ENCODE measurements at regions not wholly inside any gene's neighbourhood (a gene's known extent, or its start where the extent isn't known, plus 50 kb on each side); places are given as distances from the start of the nearest gene placed in this dataset.

DNA sequence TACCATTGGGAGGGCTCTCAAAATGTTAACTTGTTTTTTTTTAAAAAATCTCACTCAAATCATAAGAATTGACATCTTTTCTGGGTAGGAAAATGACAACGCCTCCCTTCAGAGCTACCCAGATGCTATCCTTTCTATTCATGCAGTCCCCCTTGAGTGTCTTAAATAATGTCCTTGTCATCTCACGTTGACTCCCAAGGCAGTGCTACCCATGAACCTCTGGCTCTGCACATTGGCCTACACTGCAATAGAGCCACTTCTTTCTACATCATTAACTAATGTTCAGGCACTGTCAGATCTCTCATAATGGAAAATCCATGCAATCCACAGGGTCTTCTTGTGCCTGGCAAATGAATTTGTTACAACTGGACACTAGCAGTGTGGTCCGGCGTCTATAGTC is 569.8 kb upstream of the ZFHX3 start:
- no peaks in the 10 kb centered on the region for H3K27me3 ChIP-seq (ENCODE audit: control insufficient read depth in 1 of 2, insufficient read depth in 2 of 2, low read length in 2 of 2)
- H3K4me3 ChIP-seq (ENCODE audit: low read depth in 1 of 2, low read length in 2 of 2): no peak overlapping the region
- no peaks in the 10 kb centered on the region for H3K4me1 ChIP-seq (ENCODE audit: insufficient read depth, low read length)
- no peak overlapping the region for H3K27ac ChIP-seq (ENCODE audit: low read depth, low read length)
- no peaks in the 10 kb centered on the region for H3K36me3 ChIP-seq (ENCODE audit: insufficient read depth, low read length)
- H3K9ac ChIP-seq (ENCODE audit: low read length): no peak overlapping the region
- no peaks in the 10 kb centered on the region for H3K9me3 ChIP-seq (ENCODE audit: low read length)

DNA sequence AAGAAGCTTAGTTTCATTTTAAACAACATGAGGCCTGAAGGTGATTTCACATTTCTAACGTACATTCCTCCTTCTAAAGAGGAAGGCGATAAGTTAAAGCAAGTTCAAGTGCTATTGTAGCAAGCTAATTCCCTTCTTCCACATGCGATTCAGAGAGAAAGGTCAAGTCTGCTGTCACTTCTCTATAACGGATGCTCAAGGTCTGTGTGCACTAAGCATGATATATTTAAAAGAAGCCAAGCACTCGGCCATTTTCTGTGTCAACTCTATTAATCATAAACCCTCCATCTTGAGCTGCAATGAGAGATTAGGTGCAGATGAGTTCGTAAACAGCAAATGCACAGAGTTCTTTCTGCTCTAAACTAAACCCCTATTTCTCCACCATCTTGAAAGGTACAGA is 568.8 kb upstream of the ZFHX3 start:
- no peaks in the 10 kb centered on the region for H3K27me3 ChIP-seq (ENCODE audit: control insufficient read depth in 1 of 2, insufficient read depth in 2 of 2, low read length in 2 of 2)
- H3K9me3 ChIP-seq (ENCODE audit: low read length): no peaks in the 10 kb centered on the region
- no peak overlapping the region for H3K27ac ChIP-seq (ENCODE audit: low read depth, low read length)
- H3K9ac ChIP-seq (ENCODE audit: low read length): no peak overlapping the region
- no peaks in the 10 kb centered on the region for H3K36me3 ChIP-seq (ENCODE audit: insufficient read depth, low read length)
- H3K4me1 ChIP-seq (ENCODE audit: insufficient read depth, low read length): no peaks in the 10 kb centered on the region
- no peak overlapping the region for H3K4me3 ChIP-seq (ENCODE audit: low read depth in 1 of 2, low read length in 2 of 2)

DNA sequence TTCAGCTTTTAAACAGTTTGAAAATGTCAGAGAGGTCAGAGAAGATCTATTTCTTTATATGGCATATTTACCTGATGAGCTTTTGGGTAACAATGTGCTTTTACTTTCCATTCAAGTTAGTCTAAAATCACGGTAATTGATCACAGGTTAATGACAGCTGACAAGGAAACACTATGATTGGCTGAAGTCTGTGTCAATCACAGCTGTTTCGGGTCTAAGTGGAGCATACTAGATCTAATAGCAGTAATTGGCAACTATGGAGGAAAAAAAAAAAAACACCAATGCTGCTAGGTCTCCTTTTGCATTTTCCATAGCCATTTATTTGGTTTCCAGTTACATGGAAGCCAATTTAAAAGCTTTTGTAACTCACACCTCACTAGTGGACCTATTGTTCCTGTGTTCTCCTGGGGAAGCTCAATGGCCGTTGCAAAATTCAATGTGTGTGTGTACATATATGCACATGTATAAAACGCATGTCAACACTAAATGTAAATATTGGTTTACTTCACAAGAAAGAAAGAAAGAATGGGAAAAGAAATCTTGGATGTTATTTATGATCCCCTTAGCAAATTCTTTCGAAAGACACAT is 568.3 kb upstream of the ZFHX3 start:
- Histone ChIP-seq H3K9me3 (ENCODE audit: low read length) (no peaks in the 10 kb centered on the region), H3K9ac (ENCODE audit: low read length) (no peak overlapping the region), H3K27ac (ENCODE audit: low read depth, low read length) (no peak overlapping the region), H3K36me3 (ENCODE audit: insufficient read depth, low read length) (no peaks in the 10 kb centered on the region), H3K4me1 (ENCODE audit: insufficient read depth, low read length) (no peaks in the 10 kb centered on the region), H3K27me3 (ENCODE audit: control insufficient read depth in 1 of 2, insufficient read depth in 2 of 2, low read length in 2 of 2) (no peaks in the 10 kb centered on the region), H3K4me3 (ENCODE audit: low read depth in 1 of 2, low read length in 2 of 2) (no peak overlapping the region)

DNA sequence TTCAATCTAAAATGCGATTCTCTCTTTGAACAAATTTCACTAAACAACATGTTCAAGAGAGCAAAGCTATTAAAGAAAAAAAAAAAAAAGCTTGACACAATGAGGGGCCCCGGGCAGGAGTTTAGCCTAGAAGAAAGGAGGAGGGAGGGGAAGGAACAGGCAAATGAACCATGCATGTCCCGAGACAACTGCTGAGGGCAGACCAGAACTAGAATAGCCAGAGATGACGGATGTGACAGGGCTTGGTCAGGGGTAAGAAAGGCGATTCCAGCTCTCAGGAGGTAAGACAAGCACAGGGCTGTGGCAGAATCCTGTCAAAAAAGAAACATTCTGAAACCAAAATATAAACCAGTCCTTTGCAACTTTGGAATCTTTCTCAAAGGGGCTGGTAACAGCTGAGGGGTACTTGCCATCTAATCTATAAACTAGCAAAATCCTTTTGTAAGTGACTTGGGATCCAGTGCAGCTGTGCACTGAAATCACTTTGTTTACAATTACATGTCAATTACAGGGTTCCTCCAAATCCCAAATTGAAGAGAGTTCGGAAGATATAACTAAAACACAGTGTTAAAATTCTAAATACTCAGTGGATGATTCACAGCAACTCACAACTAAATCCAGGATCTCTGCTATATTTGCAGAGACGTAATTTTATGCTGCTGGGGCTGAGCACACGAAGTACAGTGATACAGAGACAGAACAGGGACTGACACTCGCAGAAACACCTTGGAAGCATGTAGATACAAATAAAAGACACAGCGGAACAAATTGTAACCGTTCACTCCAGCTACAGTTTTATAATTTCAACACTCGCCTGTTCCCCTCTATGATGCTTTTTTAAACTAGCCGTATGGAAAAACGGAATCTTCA is 567.4 kb upstream of the ZFHX3 start:
- Histone ChIP-seq H3K27me3 (ENCODE audit: control insufficient read depth in 1 of 2, insufficient read depth in 2 of 2, low read length in 2 of 2) (no peaks in the 10 kb centered on the region), H3K9me3 (ENCODE audit: low read length) (no peaks in the 10 kb centered on the region), H3K9ac (ENCODE audit: low read length) (no peak overlapping the region), H3K27ac (ENCODE audit: low read depth, low read length) (no peak overlapping the region), H3K4me1 (ENCODE audit: insufficient read depth, low read length) (no peaks in the 10 kb centered on the region), H3K36me3 (ENCODE audit: insufficient read depth, low read length) (no peaks in the 10 kb centered on the region), H3K4me3 (ENCODE audit: low read depth in 1 of 2, low read length in 2 of 2) (no peak overlapping the region)

DNA sequence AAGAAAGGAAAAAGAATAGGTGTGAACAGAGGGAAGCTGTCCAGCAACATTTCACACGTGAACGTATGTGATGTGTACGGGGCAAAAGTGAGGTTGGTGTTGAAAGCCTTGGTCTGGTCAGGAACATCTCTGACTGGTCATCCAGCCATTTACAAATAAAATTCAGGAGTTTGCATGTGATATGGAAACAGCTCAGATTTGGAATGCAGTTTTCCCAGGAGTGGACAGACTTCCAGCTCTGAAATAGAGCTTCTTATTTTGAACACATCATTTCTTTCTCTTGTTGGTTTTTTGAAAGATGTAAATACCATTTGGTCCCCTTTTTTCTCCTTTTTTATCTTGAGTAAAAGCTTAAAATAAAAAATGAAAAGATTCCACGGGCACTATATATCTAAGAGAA is 566.2 kb upstream of the ZFHX3 start:
- H3K27me3 ChIP-seq (ENCODE audit: control insufficient read depth in 1 of 2, insufficient read depth in 2 of 2, low read length in 2 of 2): no peaks in the 10 kb centered on the region
- no peaks in the 10 kb centered on the region for H3K36me3 ChIP-seq (ENCODE audit: insufficient read depth, low read length)
- no peak overlapping the region for H3K4me3 ChIP-seq (ENCODE audit: low read depth in 1 of 2, low read length in 2 of 2)
- H3K4me1 ChIP-seq (ENCODE audit: insufficient read depth, low read length): no peaks in the 10 kb centered on the region
- H3K27ac ChIP-seq (ENCODE audit: low read depth, low read length): no peak overlapping the region
- H3K9me3 ChIP-seq (ENCODE audit: low read length): no peaks in the 10 kb centered on the region
- no peak overlapping the region for H3K9ac ChIP-seq (ENCODE audit: low read length)

DNA sequence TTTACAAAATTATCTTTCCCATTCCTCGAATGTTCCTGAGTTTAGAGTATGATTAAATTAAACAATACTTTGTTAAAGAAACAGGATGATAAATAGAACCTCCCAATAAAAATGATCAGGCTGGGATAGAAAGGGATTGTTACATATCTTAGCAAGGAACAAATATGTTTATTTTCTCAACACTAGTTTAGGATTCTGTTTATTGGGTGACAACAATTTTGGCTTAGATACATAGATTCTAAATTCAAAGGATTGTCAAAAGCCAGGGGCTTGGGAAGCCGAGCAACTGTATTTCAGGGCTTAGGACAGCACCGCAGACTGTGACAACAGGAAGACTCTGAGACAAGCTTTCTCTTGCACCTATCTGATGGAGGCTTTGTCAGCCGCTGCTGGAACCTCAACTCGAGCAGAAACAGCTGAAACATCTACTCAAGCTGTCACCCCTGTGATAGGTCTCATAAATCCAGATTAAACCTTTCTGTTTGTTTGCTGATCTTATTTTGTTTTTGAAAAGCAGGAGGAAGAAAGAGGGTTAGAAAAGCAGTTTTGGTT is 562.8 kb upstream of the ZFHX3 start:
- Histone ChIP-seq H3K4me1 (ENCODE audit: insufficient read depth, low read length) (no peaks in the 10 kb centered on the region), H3K36me3 (ENCODE audit: insufficient read depth, low read length) (no peaks in the 10 kb centered on the region), H3K27me3 (ENCODE audit: control insufficient read depth in 1 of 2, insufficient read depth in 2 of 2, low read length in 2 of 2) (no peaks in the 10 kb centered on the region), H3K4me3 (ENCODE audit: low read depth in 1 of 2, low read length in 2 of 2) (no peak overlapping the region), H3K9me3 (ENCODE audit: low read length) (no peaks in the 10 kb centered on the region), H3K27ac (ENCODE audit: low read depth, low read length) (no peak overlapping the region), H3K9ac (ENCODE audit: low read length) (no peak overlapping the region)

DNA sequence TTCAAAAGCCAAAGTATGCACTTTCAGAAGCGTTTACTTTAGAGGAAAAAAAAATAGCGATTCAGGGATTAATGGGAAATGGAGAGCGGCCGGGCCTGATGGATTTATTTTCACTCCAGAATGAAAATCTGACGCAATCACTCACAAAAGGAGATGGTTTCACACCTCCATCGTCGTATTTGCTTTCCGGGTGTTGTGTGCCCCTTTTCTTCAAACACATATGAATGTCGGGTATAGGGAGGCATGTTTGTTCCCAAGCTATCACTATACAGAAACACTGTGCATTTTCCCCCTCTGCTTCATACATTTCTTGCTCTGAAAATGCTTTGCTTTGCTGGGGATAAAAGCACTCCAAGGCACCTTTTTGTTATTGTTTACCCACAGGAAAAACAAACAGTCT is 562.2 kb upstream of the ZFHX3 start:
- no peak overlapping the region for H3K4me3 ChIP-seq (ENCODE audit: low read depth in 1 of 2, low read length in 2 of 2)
- no peaks in the 10 kb centered on the region for H3K27me3 ChIP-seq (ENCODE audit: control insufficient read depth in 1 of 2, insufficient read depth in 2 of 2, low read length in 2 of 2)
- no peaks in the 10 kb centered on the region for H3K36me3 ChIP-seq (ENCODE audit: insufficient read depth, low read length)
- no peaks in the 10 kb centered on the region for H3K9me3 ChIP-seq (ENCODE audit: low read length)
- no peak overlapping the region for H3K9ac ChIP-seq (ENCODE audit: low read length)
- no peak overlapping the region for H3K27ac ChIP-seq (ENCODE audit: low read depth, low read length)
- H3K4me1 ChIP-seq (ENCODE audit: insufficient read depth, low read length): no peaks in the 10 kb centered on the region

DNA sequence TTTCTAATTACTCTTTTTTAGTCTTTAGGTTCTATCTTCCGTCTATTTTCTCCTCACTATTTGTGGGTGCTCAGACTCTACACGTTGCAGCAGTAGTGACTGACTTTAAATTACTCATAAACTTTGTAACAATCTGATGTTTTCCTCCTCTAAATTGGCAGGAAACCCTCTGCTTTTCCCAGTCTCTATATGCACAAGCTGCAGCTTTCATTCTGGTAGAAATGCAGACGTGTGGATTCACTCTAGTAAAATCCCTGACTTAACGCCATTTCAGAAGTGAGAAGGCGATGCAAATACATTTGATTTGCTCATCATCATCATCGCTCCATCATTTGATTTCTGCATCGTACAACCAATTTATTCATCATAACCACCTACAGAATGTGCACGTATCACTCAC is 561.0 kb upstream of the ZFHX3 start:
- no peaks in the 10 kb centered on the region for H3K27me3 ChIP-seq (ENCODE audit: control insufficient read depth in 1 of 2, insufficient read depth in 2 of 2, low read length in 2 of 2)

DNA sequence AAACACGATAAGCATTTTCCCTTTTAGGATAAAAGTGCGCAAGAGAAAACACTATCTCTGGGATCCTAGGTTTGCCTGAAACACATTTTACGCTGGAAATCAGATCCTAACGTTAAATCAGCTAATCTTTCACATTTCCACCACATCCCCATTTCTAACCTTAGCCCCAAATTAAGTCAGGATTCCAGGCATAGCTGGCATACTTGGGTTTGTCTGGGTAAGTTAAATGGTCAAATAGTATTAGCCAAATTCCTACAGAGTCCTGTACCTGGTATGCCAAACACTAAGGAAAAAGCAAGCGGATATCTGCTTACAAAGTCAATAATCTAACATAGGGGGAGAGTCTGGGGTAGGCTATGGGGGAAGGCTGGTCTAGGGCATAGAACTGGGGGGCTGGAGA is 557.4 kb upstream of the ZFHX3 start:
- H3K27ac ChIP-seq (ENCODE audit: low read depth, low read length): no peak overlapping the region
- no peaks in the 10 kb centered on the region for H3K27me3 ChIP-seq (ENCODE audit: control insufficient read depth in 1 of 2, insufficient read depth in 2 of 2, low read length in 2 of 2)
- H3K4me3 ChIP-seq (ENCODE audit: low read depth in 1 of 2, low read length in 2 of 2): no peak overlapping the region
- no peak overlapping the region for H3K9ac ChIP-seq (ENCODE audit: low read length)
- H3K36me3 ChIP-seq (ENCODE audit: insufficient read depth, low read length): no peaks in the 10 kb centered on the region
- no peaks in the 10 kb centered on the region for H3K4me1 ChIP-seq (ENCODE audit: insufficient read depth, low read length)
- no peaks in the 10 kb centered on the region for H3K9me3 ChIP-seq (ENCODE audit: low read length)

More for the DNA sequence above, 561.0 kb upstream of the ZFHX3 start:
- H3K27ac ChIP-seq (ENCODE audit: low read depth, low read length): no peak overlapping the region
- no peak overlapping the region for H3K9ac ChIP-seq (ENCODE audit: low read length)
- no peak overlapping the region for H3K4me3 ChIP-seq (ENCODE audit: low read depth in 1 of 2, low read length in 2 of 2)
- no peaks in the 10 kb centered on the region for H3K9me3 ChIP-seq (ENCODE audit: low read length)
- no peaks in the 10 kb centered on the region for H3K4me1 ChIP-seq (ENCODE audit: insufficient read depth, low read length)
- no peaks in the 10 kb centered on the region for H3K36me3 ChIP-seq (ENCODE audit: insufficient read depth, low read length)

DNA sequence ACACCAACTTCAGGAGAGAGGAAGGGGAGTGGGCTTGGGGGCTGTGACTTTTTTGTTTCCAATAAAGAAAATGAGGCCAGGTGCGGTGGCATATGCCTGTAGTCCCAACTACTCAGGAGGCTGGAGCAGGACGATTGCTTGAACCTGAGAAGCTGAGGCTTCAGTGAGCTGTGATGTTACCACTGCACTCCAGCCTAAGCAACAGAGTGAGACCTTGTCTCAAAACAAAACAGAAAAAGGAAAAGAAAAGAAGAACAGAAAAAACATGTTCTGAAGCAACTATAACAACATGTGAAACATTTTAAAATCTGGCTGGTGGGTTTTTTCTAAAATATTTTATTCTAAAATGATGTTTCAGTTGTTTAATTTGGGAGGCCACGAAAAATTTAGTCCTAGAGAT is 554.0 kb upstream of the ZFHX3 start:
- Histone ChIP-seq H3K4me3 (ENCODE audit: low read depth in 1 of 2, low read length in 2 of 2) (no peak overlapping the region), H3K27me3 (ENCODE audit: control insufficient read depth in 1 of 2, insufficient read depth in 2 of 2, low read length in 2 of 2) (no peaks in the 10 kb centered on the region), H3K27ac (ENCODE audit: low read depth, low read length) (no peak overlapping the region), H3K9me3 (ENCODE audit: low read length) (no peaks in the 10 kb centered on the region), H3K36me3 (ENCODE audit: insufficient read depth, low read length) (no peaks in the 10 kb centered on the region), H3K9ac (ENCODE audit: low read length) (no peak overlapping the region), H3K4me1 (ENCODE audit: insufficient read depth, low read length) (no peaks in the 10 kb centered on the region)

DNA sequence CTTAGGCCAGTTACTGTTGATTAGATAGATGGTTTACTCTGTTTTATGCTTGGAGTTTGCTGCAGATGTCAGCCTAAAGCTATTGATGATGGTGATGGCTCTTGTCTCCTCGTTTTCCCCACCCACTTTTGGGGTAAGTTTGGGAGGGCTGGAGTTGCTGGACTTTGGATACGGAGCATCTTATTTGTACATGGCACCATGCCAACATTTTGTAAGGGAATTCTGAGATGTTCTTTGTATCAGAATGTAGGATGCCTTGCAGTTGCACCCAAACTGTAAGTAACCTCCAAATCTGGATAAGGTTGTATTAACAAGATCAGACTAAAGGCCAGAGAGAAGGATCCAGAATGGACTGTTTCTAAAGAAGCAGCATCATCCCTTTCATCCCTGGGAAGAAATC is 551.9 kb upstream of the ZFHX3 start:
- Histone ChIP-seq H3K9me3 (ENCODE audit: low read length) (no peaks in the 10 kb centered on the region), H3K9ac (ENCODE audit: low read length) (no peak overlapping the region), H3K27ac (ENCODE audit: low read depth, low read length) (no peak overlapping the region), H3K27me3 (ENCODE audit: control insufficient read depth in 1 of 2, insufficient read depth in 2 of 2, low read length in 2 of 2) (no peaks in the 10 kb centered on the region), H3K4me3 (ENCODE audit: low read depth in 1 of 2, low read length in 2 of 2) (no peak overlapping the region), H3K4me1 (ENCODE audit: insufficient read depth, low read length) (no peaks in the 10 kb centered on the region), H3K36me3 (ENCODE audit: insufficient read depth, low read length) (no peaks in the 10 kb centered on the region)

DNA sequence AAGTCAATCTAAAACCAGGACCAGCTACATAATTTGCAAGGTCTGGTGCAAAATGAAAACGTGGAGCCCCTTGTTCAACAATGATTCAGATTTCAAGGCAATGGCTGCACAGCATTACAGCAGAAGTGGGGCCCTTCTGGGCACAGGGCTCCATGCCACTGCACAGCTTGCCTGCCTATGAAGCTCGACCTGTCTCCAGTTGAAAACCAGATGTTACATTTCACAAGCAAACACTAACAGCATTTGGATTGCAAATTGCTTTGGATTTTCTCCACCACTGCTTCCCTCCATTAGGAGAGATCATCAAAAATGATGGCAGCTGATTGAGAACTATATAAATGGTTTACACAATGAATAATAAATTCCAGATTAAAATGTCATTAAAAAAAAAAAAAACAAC is 551.4 kb upstream of the ZFHX3 start:
- no peaks in the 10 kb centered on the region for H3K4me1 ChIP-seq (ENCODE audit: insufficient read depth, low read length)
- no peaks in the 10 kb centered on the region for H3K27me3 ChIP-seq (ENCODE audit: control insufficient read depth in 1 of 2, insufficient read depth in 2 of 2, low read length in 2 of 2)
- no peak overlapping the region for H3K4me3 ChIP-seq (ENCODE audit: low read depth in 1 of 2, low read length in 2 of 2)
- no peaks in the 10 kb centered on the region for H3K9me3 ChIP-seq (ENCODE audit: low read length)
- H3K9ac ChIP-seq (ENCODE audit: low read length): no peak overlapping the region
- H3K36me3 ChIP-seq (ENCODE audit: insufficient read depth, low read length): no peaks in the 10 kb centered on the region
- no peak overlapping the region for H3K27ac ChIP-seq (ENCODE audit: low read depth, low read length)

Measured in muscle layer of colon (tissue), 2 donors.